GM12878 (cell line): ENCODE measurements at regions not wholly inside any gene's neighbourhood (a gene's known extent, or its start where the extent isn't known, plus 50 kb on each side); places are given as distances from the start of the nearest gene placed in this dataset.

Experiments
- ATAC-seq: fragments of 200-7000 bp; cut with Tn5 transposase; 3 replicates; pipeline ENCODE4 v1.9.1; 2020; ENCODE audit warnings: mild to moderate bottlenecking, moderate library complexity
- BruUV-seq: library from RNA; stranded (reverse); fragments of 400-500 nt; replicated peaks from 2 replicates; lab custom pipeline; 2021; lab: Mats Ljungman, UMichigan
- CTCF ChIA-PET: fragments of 300-600 bp; sonication (Branson Sonifier 250); formaldehyde crosslinking; extraction: SDS; loops from one replicate; lab custom pipeline; 2021; ENCODE audit warnings: inconsistent platforms; lab: Yijun Ruan, JAX
- POLR2A ChIA-PET: fragments of 350-600 bp; formaldehyde crosslinking; extraction: SDS; loops from one replicate; lab custom pipeline; 2021; ENCODE audit warnings: inconsistent platforms; lab: Charles Lee
- RAD21 ChIA-PET: fragments of 300-600 bp; sonication (Branson Sonifier 250); formaldehyde crosslinking; loops from one replicate; lab custom pipeline; 2023; ENCODE audit warnings: antibody characterized with exemption; ENCODE audit not compliant: unreplicated experiment; lab: Charles Lee
- SMC1A ChIA-PET: fragments of 300-600 bp; sonication (Branson Sonifier 250); formaldehyde crosslinking; loops from one replicate; lab custom pipeline; 2023; ENCODE audit not compliant: unreplicated experiment, uncharacterized antibody; lab: Charles Lee
- DNase-seq: peaks from one replicate; pipeline ENCODE4 v3.0.0-alpha.2; 2011; ENCODE audit warnings: low read depth, low spot score
- FAIRE-seq: peaks from 3 replicates; lab custom pipeline; 2011; peaks lifted over from hg19 to GRCh38; lab: Jason Lieb, UNC
- H2AFZ ChIP-seq: 2 replicates; pipeline ENCODE4 v1.6.0; 2011; ENCODE audit warnings: low read depth, low read length, control low read depth; ENCODE audit not compliant: control insufficient read depth
- H3K27ac ChIP-seq: 2 replicates; pipeline ENCODE4 v1.5.1; 2011; ENCODE audit warnings: control low read depth; ENCODE audit not compliant: control insufficient read depth, insufficient read depth
- H3K27me3 ChIP-seq, 2 experiments: replicated peaks in 1 of 2; 2 replicates each; pipeline versions ENCODE4 v1.6.0 to v1.6.1; 2011; ENCODE audit warnings: low read length in 1 of 2; ENCODE audit not compliant: control insufficient read depth in 2 of 2, insufficient read depth in 2 of 2
- H3K36me3 ChIP-seq, 2 experiments: 2 replicates each; pipeline ENCODE4 v1.5.1; 2011; ENCODE audit warnings: low read length in 1 of 2; ENCODE audit not compliant: control insufficient read depth in 2 of 2, insufficient read depth in 2 of 2
- H3K4me1 ChIP-seq: 2 replicates; pipeline ENCODE4 v1.6.1; 2011; ENCODE audit warnings: mild to moderate bottlenecking, low read length, moderate library complexity, mixed read lengths; ENCODE audit not compliant: control insufficient read depth, insufficient read depth
- H3K4me2 ChIP-seq: 2 replicates; pipeline ENCODE4 v1.6.0; 2011; ENCODE audit warnings: control low read depth; ENCODE audit not compliant: control insufficient read depth, insufficient read depth
- H3K4me3 ChIP-seq: fragments of 200-600 bp; sonication (generic); 2 replicates; pipeline ENCODE4 v1.5.1; 2016
- H3K79me2 ChIP-seq: 2 replicates; pipeline ENCODE4 v1.6.0; 2011; ENCODE audit warnings: low read length; ENCODE audit not compliant: control insufficient read depth, insufficient read depth
- H3K9ac ChIP-seq: 2 replicates; pipeline ENCODE4 v1.8.0; 2011; ENCODE audit warnings: low read length, control low read depth, mixed read lengths; ENCODE audit not compliant: control insufficient read depth, insufficient read depth
- H3K9me3 ChIP-seq: replicated peaks from 3 replicates; pipeline ENCODE4 v1.5.1; 2011; ENCODE audit warnings: mild to moderate bottlenecking, low read length; ENCODE audit not compliant: control insufficient read depth, insufficient read depth
- H4K20me1 ChIP-seq: 2 replicates; pipeline ENCODE4 v1.6.0; 2011; ENCODE audit not compliant: control insufficient read depth, insufficient read depth
- ESRRA ChIP-seq: IDR thresholded peaks from 2 replicates; pipeline ENCODE4 v1.6.1; 2012; ENCODE audit warnings: mild to moderate bottlenecking, low read length, improper control_type of control experiment
- HDAC6 ChIP-seq: fragments of 200-600 bp; sonication (generic); IDR thresholded peaks from one replicate; pipeline ENCODE4 v1.8.0; 2017; ENCODE audit warnings: antibody characterized with exemption; ENCODE audit not compliant: unreplicated experiment
- HDGF ChIP-seq: fragments of 450-650 bp; IDR thresholded peaks from 2 replicates; pipeline ENCODE4 v1.6.1; 2016; ENCODE audit warnings: antibody characterized with exemption
- HSF1 ChIP-seq: fragments of 150-350 bp; IDR thresholded peaks from 2 replicates; pipeline ENCODE4 v1.6.1; 2014; ENCODE audit warnings: mild to moderate bottlenecking, low read depth, low read length
- MEF2A ChIP-seq: IDR thresholded peaks from 2 replicates; pipeline ENCODE4 v1.6.1; 2011; ENCODE audit warnings: low read depth, mild to moderate bottlenecking, low read length, moderate library complexity; ENCODE audit not compliant: insufficient read depth
- MEF2B ChIP-seq: fragments of 450-650 bp; IDR thresholded peaks from 2 replicates; pipeline ENCODE4 v1.6.1; 2018; ENCODE audit warnings: mild to moderate bottlenecking, moderate library complexity; ENCODE audit not compliant: partially characterized antibody, poor library complexity, severe bottlenecking
- MYB ChIP-seq: fragments of 150-350 bp; IDR thresholded peaks from 2 replicates; pipeline ENCODE4 v1.6.1; 2014; ENCODE audit warnings: mild to moderate bottlenecking, low read depth, low read length, borderline replicate concordance
- NFYA ChIP-seq: IDR thresholded peaks from 2 replicates; pipeline ENCODE4 v1.6.1; 2011; ENCODE audit warnings: low read depth, mild to moderate bottlenecking, low read length, improper control_type of control experiment, borderline replicate concordance
- SIN3A ChIP-seq: IDR thresholded peaks from 2 replicates; pipeline ENCODE4 v1.6.1; 2012; ENCODE audit warnings: low read depth, low read length, improper control_type of control experiment
- SREBF2 ChIP-seq: IDR thresholded peaks from 2 replicates; pipeline ENCODE4 v1.6.1; 2012; ENCODE audit warnings: mild to moderate bottlenecking, low read length
- TARDBP ChIP-seq: IDR thresholded peaks from 2 replicates; pipeline ENCODE4 v1.6.1; 2016; ENCODE audit warnings: borderline replicate concordance
- ZBTB11 ChIP-seq: fragments of 450-650 bp; formaldehyde crosslinking; IDR thresholded peaks from 2 replicates; pipeline ENCODE4 v1.5.0; 2022; ENCODE audit warnings: mild to moderate bottlenecking, missing genetic modification characterization
- WGBS: methylation state at CpG from one replicate; pipeline ENCODE4 v1.1.6; 2016; ENCODE audit warnings: low lambda C conversion rate; ENCODE audit not compliant: insufficient replicate concordance, insufficient coverage; ENCODE audit errors: missing lambda C conversion rate; 5-methylcytosine and 5-hydroxymethylcytosine counted together
- in situ Hi-C: fragments of 300-500 bp; cut with MboI; formaldehyde crosslinking; loops from 9 replicates; pipeline ENCODE4 v1.14.3; 2018; ENCODE audit warnings: mixed read lengths
- intact Hi-C: fragments of 100-400 bp; cut with micrococcal nuclease; formaldehyde crosslinking; loops from one replicate; pipeline ENCODE4 v1.14.2; 2022; ENCODE audit not compliant: unreplicated experiment
- TF ChIP-seq, protein P1 (sequence below): fragments of 450-650 bp; IDR thresholded peaks from 2 replicates; pipeline ENCODE4 v1.6.1; 2017; ENCODE audit warnings: mild to moderate bottlenecking, moderate library complexity

- ATAC-seq: no peak
- ChIA-PET POLR2A (interaction anchor here (0.6 kb wide), 2 partner anchors 11 to 1571 kb away, joined by 4 to 5 read pairs; no protein-coding TSS in a partner anchor), RAD21 (no interaction called here), CTCF (interaction anchor here (0.7 kb wide), 1 partner anchor 73 kb away, joined by 3 read pairs; no protein-coding TSS in a partner anchor), SMC1A (no interaction called here)
- H3K4me1 ChIP-seq: no peaks in the 10 kb centered on the region
- intact Hi-C loops: no loop called here
- BruUV-seq: no TSS peak
- H3K4me3 ChIP-seq: no peak overlapping the region
- no peak for FAIRE-seq
- H3K9ac ChIP-seq: no peak overlapping the region
- in situ Hi-C loops: no loop called here
- no peak overlapping the region for H3K4me2 ChIP-seq
- H3K79me2 ChIP-seq: no peaks in the 10 kb centered on the region
- H3K27ac ChIP-seq: no peak overlapping the region
- TF ChIP-seq HSF1 (no peak), HDAC6 (no peak), ESRRA (no peak), TARDBP (no peak), NFYA (no peak), MEF2A (no peak), SREBF2 (no peak), ZBTB11 (CRISPR knock-in tag) (no peak), MYB (no peak), HDGF (no peak), SIN3A (no peak), MEF2B (no peak)
- TF ChIP-seq, protein P1, sequence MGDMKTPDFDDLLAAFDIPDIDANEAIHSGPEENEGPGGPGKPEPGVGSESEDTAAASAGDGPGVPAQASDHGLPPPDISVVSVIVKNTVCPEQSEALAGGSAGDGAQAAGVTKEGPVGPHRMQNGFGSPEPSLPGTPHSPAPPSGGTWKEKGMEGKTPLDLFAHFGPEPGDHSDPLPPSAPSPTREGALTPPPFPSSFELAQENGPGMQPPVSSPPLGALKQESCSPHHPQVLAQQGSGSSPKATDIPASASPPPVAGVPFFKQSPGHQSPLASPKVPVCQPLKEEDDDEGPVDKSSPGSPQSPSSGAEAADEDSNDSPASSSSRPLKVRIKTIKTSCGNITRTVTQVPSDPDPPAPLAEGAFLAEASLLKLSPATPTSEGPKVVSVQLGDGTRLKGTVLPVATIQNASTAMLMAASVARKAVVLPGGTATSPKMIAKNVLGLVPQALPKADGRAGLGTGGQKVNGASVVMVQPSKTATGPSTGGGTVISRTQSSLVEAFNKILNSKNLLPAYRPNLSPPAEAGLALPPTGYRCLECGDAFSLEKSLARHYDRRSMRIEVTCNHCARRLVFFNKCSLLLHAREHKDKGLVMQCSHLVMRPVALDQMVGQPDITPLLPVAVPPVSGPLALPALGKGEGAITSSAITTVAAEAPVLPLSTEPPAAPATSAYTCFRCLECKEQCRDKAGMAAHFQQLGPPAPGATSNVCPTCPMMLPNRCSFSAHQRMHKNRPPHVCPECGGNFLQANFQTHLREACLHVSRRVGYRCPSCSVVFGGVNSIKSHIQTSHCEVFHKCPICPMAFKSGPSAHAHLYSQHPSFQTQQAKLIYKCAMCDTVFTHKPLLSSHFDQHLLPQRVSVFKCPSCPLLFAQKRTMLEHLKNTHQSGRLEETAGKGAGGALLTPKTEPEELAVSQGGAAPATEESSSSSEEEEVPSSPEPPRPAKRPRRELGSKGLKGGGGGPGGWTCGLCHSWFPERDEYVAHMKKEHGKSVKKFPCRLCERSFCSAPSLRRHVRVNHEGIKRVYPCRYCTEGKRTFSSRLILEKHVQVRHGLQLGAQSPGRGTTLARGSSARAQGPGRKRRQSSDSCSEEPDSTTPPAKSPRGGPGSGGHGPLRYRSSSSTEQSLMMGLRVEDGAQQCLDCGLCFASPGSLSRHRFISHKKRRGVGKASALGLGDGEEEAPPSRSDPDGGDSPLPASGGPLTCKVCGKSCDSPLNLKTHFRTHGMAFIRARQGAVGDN: no peak
- H3K36me3 ChIP-seq: no peaks in the 10 kb centered on the region
- WGBS: 92% methylated on average over 1 of the region's 1 CpG
- H4K20me1 ChIP-seq: no peaks in the 10 kb centered on the region
- H3K9me3 ChIP-seq: no peaks in the 10 kb centered on the region
- H2AFZ ChIP-seq: no peak overlapping the region
- no peaks in the 10 kb centered on the region for H3K27me3 ChIP-seq
- no peak for DNase-seq
Observed at GRCh38 chr4:116320859-116321258, 764.5 kb downstream of the TRAM1L1 start.
